A673 (cell line): ENCODE measurements at regions not wholly inside any gene's neighbourhood (a gene's known extent, or its start where the extent isn't known, plus 50 kb on each side); places are given as distances from the start of the nearest gene placed in this dataset.

Source experiments
- EZH2 ChIP-seq: fragments of 200-600 bp; sonication (generic); IDR thresholded peaks from 2 replicates; pipeline ENCODE4 v1.6.1; 2017; ENCODE audit warnings: borderline replicate concordance, low read depth, mild to moderate bottlenecking, mixed read lengths, antibody characterized with exemption, low read length; ENCODE audit not compliant: poor library complexity, severe bottlenecking
- TF ChIP-seq, protein P1 (sequence below): fragments of 300-800, 200-600 bp; sonication (generic); conservative IDR thresholded peaks from 2 replicates; pipeline ENCODE4 v1.5.1; 2017; ENCODE audit warnings: low read depth, mild to moderate bottlenecking, antibody characterized with exemption, low read length, moderate library complexity, mixed read lengths

GRCh38 chr10:104587751-104588150 is 53.3 kb upstream of the SORCS3 start:
- TF ChIP-seq, protein P1, sequence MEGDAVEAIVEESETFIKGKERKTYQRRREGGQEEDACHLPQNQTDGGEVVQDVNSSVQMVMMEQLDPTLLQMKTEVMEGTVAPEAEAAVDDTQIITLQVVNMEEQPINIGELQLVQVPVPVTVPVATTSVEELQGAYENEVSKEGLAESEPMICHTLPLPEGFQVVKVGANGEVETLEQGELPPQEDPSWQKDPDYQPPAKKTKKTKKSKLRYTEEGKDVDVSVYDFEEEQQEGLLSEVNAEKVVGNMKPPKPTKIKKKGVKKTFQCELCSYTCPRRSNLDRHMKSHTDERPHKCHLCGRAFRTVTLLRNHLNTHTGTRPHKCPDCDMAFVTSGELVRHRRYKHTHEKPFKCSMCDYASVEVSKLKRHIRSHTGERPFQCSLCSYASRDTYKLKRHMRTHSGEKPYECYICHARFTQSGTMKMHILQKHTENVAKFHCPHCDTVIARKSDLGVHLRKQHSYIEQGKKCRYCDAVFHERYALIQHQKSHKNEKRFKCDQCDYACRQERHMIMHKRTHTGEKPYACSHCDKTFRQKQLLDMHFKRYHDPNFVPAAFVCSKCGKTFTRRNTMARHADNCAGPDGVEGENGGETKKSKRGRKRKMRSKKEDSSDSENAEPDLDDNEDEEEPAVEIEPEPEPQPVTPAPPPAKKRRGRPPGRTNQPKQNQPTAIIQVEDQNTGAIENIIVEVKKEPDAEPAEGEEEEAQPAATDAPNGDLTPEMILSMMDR, result no peak
- no peak for TF ChIP-seq EZH2
